HG02870 (cell line): ENCODE measurements at regions not wholly inside any gene's neighbourhood (a gene's known extent, or its start where the extent isn't known, plus 50 kb on each side); places are given as distances from the start of the nearest gene placed in this dataset.

ENCODE experiments used
- ATAC-seq: cut with Tn5 transposase; IDR thresholded peaks from one replicate; pipeline ENCODE4 v1.9.1; 2021; ENCODE audit warnings: mild to moderate bottlenecking, moderate library complexity; ENCODE audit not compliant: unreplicated experiment

GRCh38 chr6:11332463-11332862 is 100.0 kb upstream of the NEDD9 start:
- no peak for ATAC-seq

- ATAC-seq = no peak
These were observed 98.6 kb upstream of the NEDD9 start for GRCh38 chr6:11331111-11331510.

DNA sequence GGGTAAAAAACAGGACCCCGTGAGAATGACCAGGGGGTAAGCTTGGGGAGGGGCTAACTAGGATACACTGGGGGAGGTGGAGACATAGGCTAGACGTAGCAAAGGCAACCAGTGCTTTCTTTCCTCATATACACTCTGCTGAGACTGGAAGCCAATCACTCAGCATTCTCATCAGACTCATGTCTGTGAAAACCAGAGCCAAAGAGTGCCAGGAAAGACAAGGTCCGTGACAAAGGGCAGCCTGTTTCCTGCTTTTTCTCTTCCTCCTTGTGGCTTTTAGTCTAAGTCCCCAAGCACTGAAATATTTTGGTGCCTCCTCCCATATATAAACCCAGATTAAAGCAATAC is 97.9 kb upstream of the NEDD9 start:
- ATAC-seq = no peak

- ATAC-seq = no peak
These were observed 97.4 kb upstream of the NEDD9 start for GRCh38 chr6:11329726-11330412.

- no peak for ATAC-seq
These were observed 96.3 kb upstream of the NEDD9 start for GRCh38 chr6:11328613-11329247.

DNA sequence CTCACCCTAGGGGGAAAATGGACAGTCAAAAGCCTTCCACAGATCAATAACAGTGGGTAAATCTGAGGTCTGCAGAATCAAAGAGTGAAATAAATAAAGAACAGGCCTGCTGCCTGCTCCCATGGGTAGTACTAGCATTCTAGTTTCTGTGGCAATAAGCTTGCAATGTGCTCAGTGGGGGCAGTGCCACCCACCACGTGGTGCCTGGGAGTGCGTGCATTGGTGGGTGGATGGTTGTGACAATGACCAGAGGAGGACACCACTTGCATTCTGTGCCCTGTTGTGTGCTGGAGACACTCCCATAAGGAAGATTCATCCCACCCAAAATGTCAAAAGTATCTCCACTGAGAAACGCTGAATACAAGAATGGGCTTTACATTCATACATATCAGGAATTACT is 95.5 kb upstream of the NEDD9 start:
- ATAC-seq = no peak

DNA sequence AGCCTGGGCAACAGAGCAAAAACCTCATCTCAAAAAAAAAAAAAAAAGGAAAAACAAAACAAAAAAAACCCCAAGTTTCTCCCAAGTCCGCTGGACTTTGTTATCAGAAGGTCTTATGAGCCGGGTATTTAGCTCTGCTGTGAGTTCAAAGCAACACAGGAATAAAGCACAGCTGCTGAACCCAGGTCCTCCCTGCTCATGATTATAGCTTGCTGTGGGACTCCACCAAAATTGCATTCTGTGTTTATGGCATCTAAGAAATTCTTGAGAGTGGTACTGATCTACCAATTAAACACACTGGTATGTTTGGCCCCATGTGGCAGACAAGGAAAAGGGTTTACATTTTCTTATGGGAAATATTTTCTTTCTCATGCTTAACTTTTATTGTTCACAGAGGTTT is 93.6 kb upstream of the NEDD9 start:
- no peak for ATAC-seq

GRCh38 chr6:11324453-11325015 is 92.1 kb upstream of the NEDD9 start:
- peak; percentile 78 for ATAC-seq

GRCh38 chr6:11323666-11324452 is 91.4 kb upstream of the NEDD9 start:
- peak; percentile 47 for ATAC-seq

- no peak for ATAC-seq
These were observed 89.9 kb upstream of the NEDD9 start for GRCh38 chr6:11322252-11322885.

DNA sequence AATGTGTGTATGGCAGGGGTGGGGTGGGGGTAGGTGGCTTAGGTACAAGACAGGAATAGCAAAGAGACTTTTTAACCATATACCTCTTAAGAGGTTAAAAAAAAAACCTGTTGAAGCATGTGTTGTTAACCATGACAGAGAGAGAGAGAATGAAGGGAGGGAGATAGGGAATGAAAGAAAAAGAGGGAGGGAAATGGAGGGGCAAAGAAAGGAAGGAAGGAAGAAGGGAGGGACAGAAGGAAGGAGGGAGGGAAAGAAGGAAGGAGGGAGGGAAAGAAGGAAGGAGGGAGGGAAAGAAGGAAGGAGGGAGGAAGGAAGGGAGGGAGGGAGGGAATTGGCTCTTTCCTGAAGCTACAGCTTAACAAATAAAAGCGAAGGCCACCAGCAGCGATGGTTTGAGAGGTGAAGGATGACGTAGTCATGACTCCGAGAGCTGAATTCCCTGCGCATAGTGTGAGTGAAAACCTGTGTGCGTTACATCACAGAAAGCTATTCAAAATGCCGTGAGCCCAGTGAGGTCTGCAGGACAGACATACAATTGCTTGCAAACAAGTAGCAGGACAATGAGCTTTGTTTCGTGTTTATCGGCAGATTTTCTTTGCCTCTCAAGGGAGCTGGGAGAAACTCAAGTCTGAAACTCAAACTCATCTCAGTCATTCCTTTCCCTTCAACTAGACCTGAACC is 88.6 kb upstream of the NEDD9 start:
- ATAC-seq = no peak

DNA sequence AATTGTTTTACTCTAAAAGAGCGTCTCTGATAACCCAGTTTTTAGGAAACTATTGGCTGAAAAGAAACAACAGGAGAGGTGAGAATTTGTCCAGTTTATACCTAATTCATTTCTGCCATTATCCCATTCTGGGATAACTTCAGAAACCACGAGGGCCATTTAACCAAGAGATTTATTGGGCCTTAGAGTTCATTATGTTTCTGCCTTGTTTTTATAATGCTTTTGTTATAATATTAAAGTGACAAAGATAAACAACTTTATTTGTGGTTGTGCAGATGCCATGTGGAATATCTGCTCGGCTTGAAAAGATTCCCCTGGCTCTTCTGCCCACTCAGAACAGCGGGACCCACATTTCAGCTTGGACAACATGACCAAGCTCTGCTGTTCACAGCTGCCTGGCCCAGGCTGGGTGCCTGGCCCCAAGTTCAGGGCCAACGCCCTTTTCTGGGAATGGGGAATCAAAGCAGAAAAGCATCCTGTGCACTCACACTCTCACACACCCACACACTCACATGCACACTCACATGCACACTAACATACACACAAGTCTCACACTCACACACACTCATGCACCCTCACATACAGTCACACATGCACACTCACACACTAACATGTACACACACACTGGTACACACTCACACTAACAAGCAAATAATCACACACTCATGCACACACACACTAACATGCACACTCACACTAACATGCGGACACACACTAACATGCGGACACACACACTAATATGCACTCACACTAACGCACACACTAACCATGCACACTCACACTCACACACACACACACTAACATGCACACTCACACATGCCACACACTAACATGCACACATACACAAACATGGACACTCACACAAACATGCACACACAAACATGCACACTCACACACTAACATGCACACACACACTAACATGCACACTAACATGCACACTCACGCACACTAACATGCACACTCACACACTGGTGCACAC is 86.7 kb upstream of the NEDD9 start:
- no peak for ATAC-seq

DNA sequence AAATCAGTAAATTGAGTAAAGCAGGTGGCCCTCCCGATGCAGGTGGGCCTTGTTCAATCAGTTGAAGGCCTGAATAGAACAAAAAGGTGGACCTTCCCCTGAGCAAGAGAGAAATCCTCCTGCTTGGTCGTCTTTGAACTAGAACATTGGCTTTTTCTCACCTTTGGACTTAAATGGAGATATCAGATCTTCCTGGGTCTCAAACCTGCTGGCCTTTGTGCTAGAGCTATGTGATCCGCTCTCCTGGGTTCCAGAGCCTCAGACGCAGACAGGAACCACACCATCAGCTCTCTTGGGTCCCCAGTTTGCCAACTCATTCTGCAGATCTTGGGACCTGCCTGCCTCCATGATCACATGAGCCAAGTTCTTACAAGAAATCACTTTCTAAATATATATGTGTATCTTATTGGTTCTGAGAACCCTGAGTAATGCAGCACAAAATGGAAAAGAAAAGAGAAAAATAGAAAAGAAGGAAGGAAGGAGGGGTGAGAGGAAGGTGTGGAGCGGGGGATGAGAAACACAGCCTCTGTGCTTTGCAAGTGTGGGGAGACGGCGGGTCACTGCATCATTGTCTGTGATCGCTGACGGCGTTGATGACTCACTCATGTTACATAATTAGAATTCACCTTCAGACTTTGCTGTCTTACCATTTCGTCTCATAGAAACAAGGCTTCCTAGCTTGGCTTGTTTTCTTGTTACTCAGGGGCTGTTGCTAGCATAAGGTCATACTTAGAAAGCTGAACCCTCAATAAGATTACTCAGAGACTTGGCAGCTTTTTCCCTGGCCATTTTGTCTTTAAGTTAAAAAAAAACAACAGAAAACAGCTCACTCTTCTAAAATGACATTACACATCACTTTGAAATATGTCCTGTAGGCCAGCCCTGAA is 85.7 kb upstream of the NEDD9 start:
- peak; percentile 78 for ATAC-seq

DNA sequence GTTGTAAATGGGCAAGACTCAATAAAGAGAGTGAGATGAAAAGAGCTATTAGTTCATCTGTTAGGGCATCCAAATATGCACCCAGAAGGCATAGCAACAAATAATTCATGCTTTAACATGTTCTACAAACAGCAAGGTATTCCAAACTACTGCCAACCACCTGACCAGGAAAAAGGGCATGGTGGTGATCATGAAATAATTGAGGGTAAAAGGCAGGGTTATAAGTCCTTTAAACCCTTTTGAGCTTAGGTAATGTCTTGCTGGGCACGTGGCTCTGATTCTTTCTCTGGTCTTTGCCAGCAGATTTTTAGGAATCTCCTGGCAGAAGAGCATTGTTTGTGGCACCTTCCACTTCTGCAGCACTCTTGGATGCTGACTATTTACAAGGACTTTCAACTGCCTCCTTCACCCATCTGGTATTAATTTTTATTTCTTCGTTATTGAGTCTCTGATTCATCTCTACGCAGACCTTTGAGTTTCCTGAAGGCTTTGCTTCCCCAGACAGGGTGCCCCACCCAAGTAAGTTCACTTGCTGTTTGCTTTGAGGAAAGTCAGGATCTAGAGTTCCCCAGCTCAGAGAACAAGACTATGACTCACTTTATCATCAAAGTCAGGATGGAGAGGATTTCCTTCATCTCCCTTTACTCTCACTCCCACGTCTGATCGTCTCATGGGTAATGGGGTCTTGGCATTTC is 83.4 kb upstream of the NEDD9 start:
- no peak for ATAC-seq

DNA sequence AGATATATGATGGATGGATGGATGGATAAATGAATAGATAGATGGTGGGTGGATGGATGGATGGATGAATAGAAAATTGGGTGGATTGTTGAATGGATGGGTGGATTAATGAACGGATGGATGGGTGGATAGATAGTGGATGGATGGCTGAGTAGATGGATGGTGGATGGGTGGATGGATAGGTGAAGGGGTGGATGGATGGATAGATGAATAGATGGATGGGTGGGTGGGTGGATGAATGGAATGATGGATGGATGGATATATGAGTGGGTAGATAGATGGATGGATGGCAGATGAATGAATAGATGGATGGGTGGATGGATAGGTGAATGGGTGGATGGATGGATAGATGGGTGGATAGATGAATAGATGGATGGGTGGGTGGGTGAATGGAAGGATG is 80.7 kb upstream of the NEDD9 start:
- ATAC-seq = no peak

DNA sequence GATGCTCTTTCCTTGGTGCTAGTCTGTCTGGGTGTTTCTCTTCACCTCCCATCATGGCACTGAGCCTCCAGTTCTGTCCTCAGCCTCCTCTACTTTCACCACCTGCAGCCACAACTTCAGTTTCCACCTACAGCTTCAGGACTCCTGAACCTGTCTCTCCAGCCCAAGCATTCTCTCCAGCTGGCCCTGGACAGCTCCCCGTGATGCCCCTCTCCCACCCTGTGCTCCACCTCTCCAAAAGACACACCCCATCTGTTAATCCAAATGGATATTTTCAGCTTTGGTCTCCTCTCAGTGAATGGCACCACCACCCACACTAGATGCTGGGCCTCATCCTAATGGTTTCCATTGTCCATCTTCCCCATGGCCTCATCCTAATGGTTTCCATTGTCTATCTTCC is 79.5 kb upstream of the NEDD9 start:
- no peak for ATAC-seq

GRCh38 chr6:11309947-11310665 is 77.6 kb upstream of the NEDD9 start:
- ATAC-seq = no peak
